NCI-H2107 (cell line): ENCODE measurements at regions not wholly inside any gene's neighbourhood (a gene's known extent, or its start where the extent isn't known, plus 50 kb on each side); places are given as distances from the start of the nearest gene placed in this dataset.

Source experiments
- DNase-seq: peaks from one replicate; lab custom pipeline; 2025; lab: John Stamatoyannopoulos, UW

GRCh38 chr6:156725712-156726111 is 51.5 kb upstream of the ARID1B start:
- no peak for DNase-seq

DNA sequence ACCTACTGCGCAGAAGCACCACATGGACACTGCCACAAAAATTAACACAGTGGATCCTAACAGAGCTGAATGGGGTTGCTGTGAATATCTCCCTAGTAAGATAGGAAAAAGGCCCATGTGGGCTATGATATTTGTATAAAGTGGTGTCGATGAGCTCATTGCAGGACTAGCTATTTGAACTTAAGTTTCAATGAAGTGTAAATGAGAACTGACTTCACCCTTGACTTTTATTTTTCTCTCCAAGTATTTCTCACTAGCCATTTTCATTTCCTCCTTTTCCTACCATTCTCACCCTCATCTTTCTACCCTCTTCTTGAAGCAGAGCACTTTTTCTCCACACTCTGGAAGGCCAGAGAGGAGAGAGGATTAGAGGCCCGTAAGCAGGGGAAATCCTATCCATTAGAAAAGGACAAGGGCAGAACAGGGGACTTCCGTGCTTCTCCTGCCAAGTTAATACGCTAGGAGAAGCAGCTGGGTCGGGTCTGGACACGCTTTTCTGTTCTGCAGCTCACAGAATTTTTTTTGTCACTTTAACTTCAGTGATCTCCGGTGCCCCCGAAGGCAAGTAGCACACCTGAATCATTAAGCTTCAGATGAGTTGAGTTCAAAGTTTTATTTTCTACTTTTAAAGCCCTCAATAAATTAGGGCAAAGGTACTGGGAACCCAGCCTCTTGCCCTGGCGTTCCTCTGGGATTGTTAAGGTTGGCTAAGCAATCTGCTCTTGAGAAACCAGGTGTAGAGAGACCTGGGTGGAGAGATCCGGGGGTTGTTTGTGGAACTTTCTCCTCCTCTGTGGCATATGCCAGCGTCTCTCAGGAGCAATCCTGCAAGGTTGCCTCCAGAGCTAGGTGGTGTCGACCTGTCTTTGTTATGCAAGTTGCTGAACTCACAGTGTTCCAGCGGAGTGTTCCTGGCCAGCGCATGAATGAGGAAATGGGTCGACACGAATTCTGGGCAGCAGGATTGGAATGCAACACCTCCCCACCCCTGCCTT is 56.2 kb upstream of the ARID1B start:
- no peak for DNase-seq

GRCh38 chr6:156719720-156720563 is 57.2 kb upstream of the ARID1B start:
- DNase-seq, result no peak

DNA sequence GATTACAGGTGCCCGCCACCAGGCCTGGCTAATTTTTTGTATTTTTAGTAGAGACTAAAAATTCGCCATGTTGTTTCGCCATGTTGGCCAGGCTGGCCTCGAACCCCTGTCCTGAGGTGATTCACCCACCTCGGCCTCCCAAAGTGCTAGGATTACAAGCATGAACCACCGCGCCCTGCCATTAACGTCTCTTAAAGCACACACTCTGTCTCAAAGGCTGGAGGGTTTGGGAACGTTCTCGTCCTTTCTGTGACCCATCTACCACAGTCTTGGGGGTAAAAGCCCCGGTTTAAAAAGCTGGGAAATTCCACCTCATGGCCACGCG is 57.8 kb upstream of the ARID1B start:
- DNase-seq, result no peak

GRCh38 chr6:156718647-156719394 is 58.4 kb upstream of the ARID1B start:
- DNase-seq, result no peak

DNA sequence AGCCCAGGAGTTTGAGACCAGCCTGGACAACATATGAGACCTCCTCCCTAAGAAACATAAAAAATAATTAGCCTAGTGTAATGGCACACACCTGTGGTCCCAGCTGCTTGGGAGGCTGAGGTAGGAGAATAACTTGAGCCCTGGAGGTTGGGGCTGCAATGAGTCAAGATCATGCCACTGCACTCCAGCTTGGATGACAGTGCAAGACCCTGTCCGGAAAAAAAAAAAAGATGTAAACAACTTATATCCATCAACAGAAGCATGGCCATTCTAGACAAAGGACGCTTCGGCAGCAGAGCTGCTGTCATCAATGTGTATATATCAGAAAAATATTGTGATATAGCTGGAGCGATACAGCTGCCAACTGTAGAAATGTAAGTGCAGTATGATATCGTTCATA is 59.6 kb upstream of the ARID1B start:
- no peak for DNase-seq

- no peak for DNase-seq
These were observed 61.3 kb upstream of the ARID1B start for GRCh38 chr6:156715839-156716238.

- no peak for DNase-seq
These were observed 63.6 kb upstream of the ARID1B start for GRCh38 chr6:156713548-156713947.

- no peak for DNase-seq
These were observed 66.7 kb upstream of the ARID1B start for GRCh38 chr6:156710479-156710878.

DNA sequence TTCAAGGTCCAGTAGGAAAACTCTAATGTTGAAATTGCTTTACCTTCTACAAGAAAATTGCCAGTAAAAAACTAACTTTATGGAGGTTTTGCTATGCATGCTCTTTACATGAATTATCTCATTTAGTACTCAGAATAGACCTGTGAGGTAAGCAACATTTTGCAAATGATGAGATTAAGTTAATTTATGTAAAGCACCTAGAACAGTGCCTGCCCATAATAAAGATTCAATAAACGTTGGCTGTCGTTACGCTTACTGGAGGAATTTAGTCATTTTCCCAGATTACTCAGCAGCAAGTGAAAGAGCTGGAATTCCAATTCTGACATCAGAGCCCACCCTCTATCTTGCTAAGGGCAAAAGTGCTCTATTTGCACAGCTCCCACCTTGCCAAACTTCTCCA is 69.4 kb upstream of the ARID1B start:
- DNase-seq, result no peak

DNA sequence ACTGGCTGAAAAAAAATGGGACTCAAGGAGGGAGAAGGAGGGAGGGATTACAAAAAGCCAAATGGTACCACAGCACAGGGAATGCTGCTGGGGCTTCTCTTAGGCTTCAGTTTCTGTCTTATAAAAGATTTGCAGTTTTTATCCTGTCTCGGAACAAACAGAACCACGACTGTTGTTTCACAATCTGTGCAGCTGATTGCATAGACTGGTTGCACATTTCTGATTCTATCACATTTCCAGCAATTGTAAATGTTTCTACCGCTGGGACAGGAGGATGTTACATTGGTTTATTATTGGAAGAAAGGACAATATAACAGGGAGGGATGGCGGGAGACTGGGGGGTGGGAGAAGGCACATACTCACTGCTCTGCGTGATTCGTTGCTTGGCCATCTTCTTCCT is 73.5 kb upstream of the ARID1B start:
- DNase-seq, result no peak

- DNase-seq, result no peak
These were observed 75.2 kb upstream of the ARID1B start for GRCh38 chr6:156701966-156702365.

DNA sequence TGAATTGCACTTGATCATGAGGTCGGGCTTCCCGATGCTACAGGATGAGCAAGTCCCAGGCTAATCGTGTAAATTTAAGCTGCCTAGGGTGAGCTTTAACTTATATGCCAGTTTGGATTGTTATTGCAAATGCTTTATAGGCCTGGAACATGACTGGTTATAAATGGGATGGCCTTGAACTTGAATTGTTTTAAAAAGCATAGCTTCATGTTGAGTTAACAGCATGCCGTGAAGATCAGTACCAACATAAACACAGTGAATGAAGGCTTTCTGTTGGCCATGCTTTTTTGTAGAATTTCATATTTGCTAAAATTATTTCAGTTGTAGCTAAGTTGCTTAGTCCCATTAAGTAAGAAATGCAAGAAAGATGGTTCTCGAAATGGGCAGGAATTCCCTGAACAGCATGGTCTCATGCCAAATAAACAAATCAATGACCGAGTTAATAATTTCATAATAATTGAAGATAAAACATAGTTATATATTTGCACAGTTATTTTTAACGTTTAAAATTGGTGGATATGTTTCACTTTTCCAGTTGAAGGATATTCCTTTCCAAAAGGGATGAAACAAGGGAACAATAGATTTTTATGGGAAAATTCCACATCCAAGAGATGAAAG is 76.6 kb upstream of the ARID1B start:
- no peak for DNase-seq

DNA sequence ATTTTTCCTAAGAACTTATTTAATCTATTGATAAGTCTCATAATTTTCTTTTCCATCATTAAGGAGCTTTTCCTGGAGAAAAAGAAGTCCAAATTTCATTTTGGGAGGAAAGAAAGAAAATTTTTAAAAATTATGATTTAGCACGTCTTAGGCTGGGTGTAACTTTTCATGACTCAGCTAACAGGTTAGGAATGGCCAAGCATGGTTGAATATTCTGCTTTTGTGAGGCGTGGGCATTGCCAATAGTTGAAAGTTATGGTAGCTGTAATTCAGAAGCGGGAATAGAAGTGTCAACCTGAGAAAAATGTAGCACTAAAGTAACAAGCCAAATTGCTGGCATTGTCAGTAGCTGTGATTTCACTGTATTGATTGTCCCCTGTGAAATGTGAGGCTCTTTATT is 77.2 kb upstream of the ARID1B start:
- DNase-seq, result no peak

DNA sequence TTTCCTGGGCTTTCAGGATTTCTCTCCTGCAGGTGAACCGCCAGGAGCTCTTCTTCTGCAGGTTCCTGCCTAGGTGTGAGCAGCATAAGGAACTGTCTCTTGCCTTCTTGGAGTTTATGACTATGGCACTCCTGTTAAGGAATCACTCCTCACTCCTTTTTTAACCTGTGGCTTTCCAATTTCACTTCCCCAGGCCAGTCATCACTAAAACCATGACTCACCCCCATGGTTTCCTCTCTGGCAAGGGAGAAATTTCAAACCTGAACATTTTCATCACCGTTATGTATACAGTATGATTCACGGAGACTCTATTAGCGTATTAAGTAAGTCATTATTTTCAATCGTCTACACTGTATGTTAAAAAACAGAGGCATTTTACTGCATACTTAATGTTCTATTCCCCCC is 78.2 kb upstream of the ARID1B start:
- DNase-seq, result no peak

DNA sequence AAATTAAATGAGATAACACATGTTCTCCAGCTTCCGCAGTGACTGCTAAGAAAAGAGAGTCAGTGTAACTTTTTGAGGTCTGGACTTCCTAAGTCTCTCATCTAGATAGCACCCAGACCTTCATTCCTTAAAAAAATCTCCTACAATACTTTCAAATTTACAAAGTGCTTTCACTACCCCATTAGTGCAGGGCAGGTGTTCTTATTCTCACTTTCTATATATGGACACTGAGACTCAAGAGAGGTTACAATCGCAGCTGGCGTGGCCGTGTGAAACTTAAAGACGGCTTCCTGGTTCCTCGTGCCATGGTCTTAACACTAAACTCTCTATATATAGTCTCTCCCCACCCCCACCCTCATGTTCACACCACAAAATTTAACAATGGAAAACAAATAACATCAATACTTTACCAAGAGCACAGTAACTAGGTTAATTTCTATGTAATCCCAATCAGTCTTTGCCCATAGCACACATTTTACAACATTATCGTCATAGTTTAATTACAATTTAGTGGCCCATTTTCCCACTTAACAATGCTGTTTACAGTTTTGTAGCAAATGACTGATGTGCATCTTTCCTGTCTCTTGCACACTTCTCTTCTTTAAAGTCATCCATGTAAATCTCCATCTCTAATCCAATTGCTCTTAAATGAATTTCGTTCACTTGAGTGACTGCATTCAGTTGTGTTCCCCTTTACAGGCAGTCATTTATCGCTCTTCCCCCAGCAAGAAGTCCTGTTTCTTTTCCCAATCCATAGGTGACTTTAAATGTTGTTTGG is 78.8 kb upstream of the ARID1B start:
- DNase-seq, result no peak

- DNase-seq, result no peak
These were observed 79.8 kb upstream of the ARID1B start for GRCh38 chr6:156697225-156697830.

DNA sequence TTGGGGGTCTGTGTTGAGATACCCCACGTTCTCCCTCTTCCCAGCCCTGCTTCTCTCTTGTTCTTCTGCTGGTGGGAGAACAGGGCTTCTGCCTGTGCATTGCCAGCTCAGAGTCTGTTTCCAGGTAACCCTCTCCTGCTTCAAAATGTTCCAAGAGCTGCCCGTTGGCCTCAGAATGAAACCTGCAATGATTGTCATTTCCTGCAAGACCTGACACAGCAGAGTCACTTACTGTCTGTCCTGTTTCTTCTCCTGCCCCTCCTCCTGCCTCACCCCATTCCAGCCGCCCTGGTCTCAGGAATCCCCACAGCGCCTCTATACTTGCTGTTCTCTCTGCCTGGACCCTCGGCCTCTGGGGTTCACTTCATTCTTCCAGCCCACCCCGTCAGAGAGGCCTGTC is 81.4 kb upstream of the ARID1B start:
- no peak for DNase-seq

DNA sequence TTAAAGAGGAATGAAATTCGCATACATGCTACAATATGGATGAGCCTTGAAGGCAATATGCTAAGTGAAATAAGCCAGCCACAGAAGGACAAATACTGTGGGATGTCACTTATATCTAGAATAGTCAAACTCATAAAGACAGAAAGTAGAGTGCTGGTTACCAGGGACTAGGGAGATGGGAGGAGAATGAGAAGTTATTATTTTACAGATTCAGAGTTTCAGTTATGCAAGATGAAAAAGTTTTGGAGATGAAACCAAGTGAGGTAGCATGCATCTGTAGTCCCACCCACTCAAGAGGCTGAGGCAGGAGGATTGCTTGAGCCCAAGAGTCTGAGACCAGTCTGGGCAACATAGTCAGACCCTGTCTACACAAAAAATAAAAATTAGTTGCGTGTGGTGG is 82.5 kb upstream of the ARID1B start:
- DNase-seq, result no peak

- no peak for DNase-seq
These were observed 86.2 kb upstream of the ARID1B start for GRCh38 chr6:156691018-156691417.

DNA sequence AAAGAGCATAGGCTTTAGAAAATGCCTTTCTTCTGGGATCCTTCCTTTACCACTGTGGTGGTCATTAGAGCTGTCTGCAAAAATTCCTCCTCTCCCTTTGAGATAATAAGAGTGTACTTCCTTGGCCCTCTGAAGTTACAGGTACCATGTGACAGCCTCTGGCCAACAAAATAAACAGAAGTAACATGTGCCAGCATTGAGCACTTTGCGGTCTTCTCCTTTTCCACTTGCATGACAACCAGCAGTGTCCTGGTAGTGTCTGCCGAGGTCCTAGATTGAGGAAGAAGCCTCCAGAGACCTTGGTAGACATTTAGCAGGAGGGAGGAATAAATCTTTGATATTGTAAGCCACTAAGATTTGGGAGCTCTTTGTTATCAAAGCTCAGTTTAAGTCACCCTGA is 87.5 kb upstream of the ARID1B start:
- DNase-seq, result no peak
